Activated CD4-positive, alpha-beta memory T cell treated with anti-CD3 and anti-CD28 coated beads, Interleukin-2, amount 10 ng/mL, durations not matched to agents 7 days and 5 days (primary cell): ENCODE measurements at regions not wholly inside any gene's neighbourhood (a gene's known extent, or its start where the extent isn't known, plus 50 kb on each side); places are given as distances from the start of the nearest gene placed in this dataset.

Source experiments
- CTCF ChIA-PET: fragments of 350-600 bp; sonication (Branson Sonifier 250); formaldehyde crosslinking; loops from one replicate; lab custom pipeline; 2021; ENCODE audit warnings: antibody characterized with exemption, inconsistent platforms; lab: Charles Lee
- POLR2A ChIA-PET: fragments of 350-600 bp; sonication (Branson Sonifier 250); formaldehyde crosslinking; loops from one replicate; lab custom pipeline; 2021; ENCODE audit warnings: antibody characterized with exemption; lab: Charles Lee
- DNase-seq: peaks from one replicate; pipeline ENCODE4 v3.0.0-alpha.2; 2020
- H3K27ac Mint-ChIP-seq: one replicate; pipeline ENCODE4 v1.8.0; 2021; ENCODE audit warnings: mild to moderate bottlenecking, mixed read lengths
- H3K27me3 Mint-ChIP-seq: one replicate; pipeline ENCODE4 v1.8.0; 2021; ENCODE audit warnings: mixed read lengths
- H3K36me3 Mint-ChIP-seq: one replicate; pipeline ENCODE4 v1.8.0; 2021; ENCODE audit warnings: low read depth, mixed read lengths
- H3K4me1 Mint-ChIP-seq: one replicate; pipeline ENCODE4 v1.8.0; 2021; ENCODE audit warnings: mixed read lengths
- H3K4me3 Mint-ChIP-seq: one replicate; pipeline ENCODE4 v1.8.0; 2021; ENCODE audit warnings: mild to moderate bottlenecking, mixed read lengths
- H3K9me3 Mint-ChIP-seq: one replicate; pipeline ENCODE4 v1.8.0; 2021; ENCODE audit warnings: mixed read lengths

DNA sequence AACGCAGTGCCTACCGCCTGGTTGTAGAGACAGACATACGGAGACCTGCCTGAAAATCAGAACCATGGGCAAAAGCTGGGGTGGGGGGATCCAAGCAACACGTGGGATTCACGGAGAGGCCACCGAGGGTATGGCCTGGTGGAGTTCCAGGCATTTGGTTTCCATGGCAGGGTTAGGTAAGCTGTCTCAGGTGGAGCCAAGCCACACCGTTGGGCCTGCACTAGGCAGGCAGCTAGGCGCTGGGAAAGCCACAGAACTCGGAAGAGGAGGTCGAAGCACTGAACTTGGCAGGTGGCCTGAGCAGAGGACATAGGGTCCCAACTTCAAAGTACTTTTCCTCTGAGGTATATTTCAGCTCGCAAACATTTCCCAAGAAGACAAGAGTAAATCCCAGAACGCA is 111.6 kb downstream of the ISL1 start:
- POLR2A ChIA-PET = no interaction called here

GRCh38 chr5:51495672-51496071 is 112.4 kb downstream of the ISL1 start:
- H3K4me3 Mint-ChIP-seq = no peak overlapping the region
- H3K27me3 Mint-ChIP-seq = no peaks in the 10 kb centered on the region
- CTCF ChIA-PET = no interaction called here

More for the DNA sequence above, 111.6 kb downstream of the ISL1 start:
- Mint-ChIP-seq H3K9me3 (peaks cover 3% of the 10 kb centered on the region), H3K4me1 (no peaks in the 10 kb centered on the region), H3K36me3 (no peaks in the 10 kb centered on the region), H3K27me3 (no peaks in the 10 kb centered on the region), H3K4me3 (no peak overlapping the region), H3K27ac (no peak overlapping the region)
- CTCF ChIA-PET = no interaction called here
- no peak for DNase-seq

DNA sequence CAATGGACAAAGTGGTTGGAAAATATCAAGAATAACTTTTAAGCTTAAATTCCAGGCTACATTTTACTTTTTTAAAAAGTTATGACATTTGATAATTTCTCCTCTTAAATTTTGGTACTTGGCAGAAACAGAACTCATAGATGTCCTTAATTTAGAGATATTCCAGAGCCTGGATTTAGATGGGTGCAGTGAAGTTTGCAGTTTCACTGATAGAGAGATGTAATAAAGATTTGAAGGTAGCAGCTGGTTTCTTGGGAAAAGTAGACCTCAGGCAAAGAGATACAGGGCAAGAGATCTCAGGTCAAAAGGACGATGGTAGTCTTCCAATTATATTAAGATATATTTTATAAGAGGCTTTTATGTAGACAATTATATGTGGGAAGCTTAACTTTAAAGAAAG is 134.6 kb downstream of the ISL1 start:
- ChIA-PET POLR2A (no interaction called here), CTCF (no interaction called here)
- DNase-seq = no peak
- Mint-ChIP-seq H3K4me3 (no peak overlapping the region), H3K27ac (no peak overlapping the region), H3K4me1 (no peaks in the 10 kb centered on the region), H3K9me3 (no peaks in the 10 kb centered on the region), H3K27me3 (no peaks in the 10 kb centered on the region), H3K36me3 (no peaks in the 10 kb centered on the region)

More at GRCh38 chr5:51495672-51496071, 112.4 kb downstream of the ISL1 start:
- no peak overlapping the region for H3K27ac Mint-ChIP-seq
- H3K9me3 Mint-ChIP-seq = peaks cover 3% of the 10 kb centered on the region
- H3K36me3 Mint-ChIP-seq = no peaks in the 10 kb centered on the region
- no peaks in the 10 kb centered on the region for H3K4me1 Mint-ChIP-seq
- POLR2A ChIA-PET = no interaction called here
- DNase-seq = no peak

DNA sequence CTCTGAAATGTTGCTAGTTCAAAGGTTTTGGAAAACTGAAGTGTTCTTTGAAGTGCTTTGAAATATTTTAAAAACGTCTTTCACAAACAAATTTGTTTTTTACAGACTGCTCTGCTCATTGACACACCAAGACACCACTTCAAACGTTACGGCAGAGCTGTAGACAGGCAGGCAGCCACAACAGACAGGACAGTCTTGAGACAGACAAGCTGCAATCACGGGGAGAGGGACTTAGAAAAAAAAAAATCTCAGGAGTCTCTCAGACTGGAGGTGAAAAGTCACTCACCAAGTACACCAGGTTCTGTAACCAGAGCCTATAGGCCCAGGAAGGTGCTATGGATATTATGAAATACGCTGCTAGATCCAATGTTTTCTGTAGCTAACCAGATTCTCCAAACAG is 135.4 kb downstream of the ISL1 start:
- H3K9me3 Mint-ChIP-seq = no peaks in the 10 kb centered on the region
- POLR2A ChIA-PET = no interaction called here

DNA sequence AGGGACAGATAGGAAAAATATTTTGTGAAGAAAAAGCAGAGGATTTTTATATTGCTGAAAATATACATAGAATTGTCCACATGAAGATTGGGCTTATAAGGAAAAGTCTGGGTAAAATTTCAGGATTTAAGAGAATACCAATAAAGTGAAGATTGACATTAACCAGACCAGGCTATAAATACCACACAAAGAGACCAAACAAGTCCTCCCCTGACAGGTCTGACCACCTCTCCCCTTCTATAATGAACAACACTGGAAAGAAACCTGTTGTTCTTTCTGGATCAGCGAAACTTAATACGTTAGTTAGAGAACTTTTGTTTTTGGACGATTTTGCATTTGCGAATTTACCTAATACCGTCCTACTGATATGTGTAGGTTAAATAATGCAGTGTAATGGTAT is 138.3 kb downstream of the ISL1 start:
- no peak for DNase-seq
- H3K27me3 Mint-ChIP-seq = no peaks in the 10 kb centered on the region
- H3K4me1 Mint-ChIP-seq = no peaks in the 10 kb centered on the region
- no peaks in the 10 kb centered on the region for H3K36me3 Mint-ChIP-seq
- no peaks in the 10 kb centered on the region for H3K9me3 Mint-ChIP-seq
- no peak overlapping the region for H3K27ac Mint-ChIP-seq
- no peak overlapping the region for H3K4me3 Mint-ChIP-seq
- CTCF ChIA-PET = no interaction called here
- POLR2A ChIA-PET = no interaction called here

More for the DNA sequence above, 135.4 kb downstream of the ISL1 start:
- Mint-ChIP-seq H3K4me3 (no peak overlapping the region), H3K4me1 (no peaks in the 10 kb centered on the region), H3K27ac (no peak overlapping the region), H3K27me3 (no peaks in the 10 kb centered on the region), H3K36me3 (no peaks in the 10 kb centered on the region)
- DNase-seq = no peak
- CTCF ChIA-PET = no interaction called here

DNA sequence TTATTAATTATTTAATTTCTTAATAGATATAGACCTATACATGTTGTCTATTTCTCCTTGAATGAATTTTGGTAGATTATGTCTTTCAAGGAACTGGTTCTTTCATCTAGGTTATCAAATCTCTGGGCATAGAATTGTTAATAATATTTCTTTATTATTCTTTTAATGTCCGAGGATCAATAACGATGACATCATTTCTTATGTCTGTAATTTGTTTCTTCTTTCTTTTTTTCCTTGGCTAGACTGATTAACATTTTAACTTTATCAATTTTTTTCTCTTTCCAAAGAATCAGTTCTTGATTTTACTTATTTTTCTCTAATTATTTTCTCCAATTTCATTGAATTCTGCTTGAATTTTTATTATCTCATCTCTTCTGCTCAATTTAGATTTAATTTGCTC is 156.0 kb downstream of the ISL1 start:
- no peaks in the 10 kb centered on the region for H3K36me3 Mint-ChIP-seq
- H3K27me3 Mint-ChIP-seq = no peaks in the 10 kb centered on the region
- ChIA-PET CTCF (no interaction called here), POLR2A (no interaction called here)
- H3K9me3 Mint-ChIP-seq = peaks cover 13% of the 10 kb centered on the region
- H3K4me1 Mint-ChIP-seq = no peaks in the 10 kb centered on the region
- no peak overlapping the region for H3K27ac Mint-ChIP-seq
- H3K4me3 Mint-ChIP-seq = no peak overlapping the region
- no peak for DNase-seq

DNA sequence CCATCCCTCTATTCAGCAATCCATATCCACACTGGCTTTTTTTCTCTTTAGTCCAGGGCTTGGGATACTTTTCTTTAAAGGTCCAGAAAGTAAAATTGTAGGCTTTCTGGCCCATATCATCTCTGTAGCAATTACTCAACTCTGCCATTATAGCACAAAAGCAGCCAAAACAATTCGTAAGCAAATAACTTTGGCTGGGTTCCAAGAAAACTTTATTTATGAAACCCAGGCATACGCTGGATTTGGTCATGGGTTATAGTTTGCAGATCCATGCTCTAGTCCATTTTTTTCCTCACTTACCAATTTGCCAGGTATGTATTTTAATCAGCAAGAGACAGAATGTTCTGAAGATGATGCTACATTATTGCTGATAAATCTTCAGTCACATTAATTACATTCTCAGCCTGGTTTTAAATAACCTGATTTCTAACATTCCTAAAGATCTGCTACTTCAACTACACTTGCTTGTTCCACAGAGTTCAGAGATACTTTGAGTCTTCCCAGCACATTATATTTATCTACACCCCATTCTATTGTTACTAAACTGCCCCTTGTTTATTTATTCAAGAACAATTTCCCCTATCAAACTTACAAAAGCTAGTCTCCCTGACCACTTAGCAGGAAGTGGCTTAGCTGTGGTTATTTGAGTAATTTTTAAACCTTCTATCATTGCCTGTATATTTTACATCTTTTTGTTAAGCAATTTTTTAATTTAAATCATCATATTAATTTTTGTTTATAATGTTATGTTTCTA is 161.0 kb downstream of the ISL1 start:
- no peak overlapping the region for H3K27ac Mint-ChIP-seq
- no peak for DNase-seq
- no peaks in the 10 kb centered on the region for H3K4me1 Mint-ChIP-seq
- H3K27me3 Mint-ChIP-seq = no peaks in the 10 kb centered on the region
- H3K9me3 Mint-ChIP-seq = peaks cover 7% of the 10 kb centered on the region
- no peak overlapping the region for H3K4me3 Mint-ChIP-seq
- CTCF ChIA-PET = no interaction called here
- H3K36me3 Mint-ChIP-seq = no peaks in the 10 kb centered on the region
- POLR2A ChIA-PET = no interaction called here

DNA sequence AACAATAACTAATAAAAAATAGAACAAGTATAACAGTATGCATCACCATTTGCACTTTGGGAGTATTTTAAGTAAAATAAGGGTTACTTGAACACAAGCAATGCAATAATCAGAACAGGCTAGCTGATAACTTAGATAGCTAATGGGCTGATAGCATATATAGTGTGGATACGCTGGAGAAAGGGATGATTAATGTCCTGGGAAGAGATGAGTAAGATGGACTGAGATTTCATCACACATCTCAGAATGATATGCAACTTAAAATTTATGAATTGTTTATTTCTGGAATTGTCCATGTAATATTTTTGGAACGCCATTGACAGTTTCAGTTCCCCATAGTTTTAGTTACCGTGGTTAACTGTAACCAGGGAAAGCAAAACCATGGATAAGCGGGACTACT is 173.6 kb downstream of the ISL1 start:
- Mint-ChIP-seq H3K4me3 (no peak overlapping the region), H3K27ac (no peak overlapping the region), H3K4me1 (no peaks in the 10 kb centered on the region), H3K36me3 (no peaks in the 10 kb centered on the region), H3K27me3 (no peaks in the 10 kb centered on the region), H3K9me3 (peaks cover 2% of the 10 kb centered on the region)
- DNase-seq = no peak
- CTCF ChIA-PET = no interaction called here
- POLR2A ChIA-PET = no interaction called here

DNA sequence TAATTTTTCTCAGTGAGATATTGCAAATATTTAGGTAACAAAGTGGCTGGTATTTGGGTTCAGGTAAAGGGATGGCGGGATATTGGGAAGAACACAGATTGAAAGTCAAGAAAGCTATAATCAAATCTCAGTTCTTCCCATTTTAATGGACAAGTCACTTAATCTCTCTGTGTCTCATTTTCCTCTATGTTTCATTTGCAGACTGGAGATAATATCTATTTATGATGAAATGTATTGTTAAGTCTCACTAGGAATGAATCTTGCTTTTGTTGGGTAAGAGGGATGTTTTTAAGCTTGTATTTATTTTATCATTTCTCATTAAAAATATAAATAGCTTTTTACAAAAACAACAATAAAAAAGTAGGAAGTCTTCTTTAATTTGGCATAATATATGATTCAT is 175.4 kb downstream of the ISL1 start:
- H3K4me3 Mint-ChIP-seq = no peak overlapping the region
- no peaks in the 10 kb centered on the region for H3K36me3 Mint-ChIP-seq
- no peaks in the 10 kb centered on the region for H3K4me1 Mint-ChIP-seq
- DNase-seq = no peak
- H3K9me3 Mint-ChIP-seq = no peaks in the 10 kb centered on the region
- ChIA-PET POLR2A (no interaction called here), CTCF (no interaction called here)
- H3K27me3 Mint-ChIP-seq = no peaks in the 10 kb centered on the region
- H3K27ac Mint-ChIP-seq = no peak overlapping the region

GRCh38 chr5:51559339-51559738 is 176.1 kb downstream of the ISL1 start:
- Mint-ChIP-seq H3K27me3 (no peaks in the 10 kb centered on the region), H3K36me3 (no peaks in the 10 kb centered on the region), H3K27ac (no peak overlapping the region), H3K9me3 (no peaks in the 10 kb centered on the region), H3K4me1 (no peaks in the 10 kb centered on the region), H3K4me3 (no peak overlapping the region)
- ChIA-PET CTCF (no interaction called here), POLR2A (no interaction called here)
- DNase-seq = no peak

GRCh38 chr5:51559921-51560658 is 176.8 kb downstream of the ISL1 start:
- Mint-ChIP-seq H3K4me1 (no peaks in the 10 kb centered on the region), H3K4me3 (no peak overlapping the region), H3K27ac (no peak overlapping the region), H3K36me3 (no peaks in the 10 kb centered on the region), H3K9me3 (no peaks in the 10 kb centered on the region), H3K27me3 (no peaks in the 10 kb centered on the region)
- ChIA-PET CTCF (no interaction called here), POLR2A (no interaction called here)
- no peak for DNase-seq

DNA sequence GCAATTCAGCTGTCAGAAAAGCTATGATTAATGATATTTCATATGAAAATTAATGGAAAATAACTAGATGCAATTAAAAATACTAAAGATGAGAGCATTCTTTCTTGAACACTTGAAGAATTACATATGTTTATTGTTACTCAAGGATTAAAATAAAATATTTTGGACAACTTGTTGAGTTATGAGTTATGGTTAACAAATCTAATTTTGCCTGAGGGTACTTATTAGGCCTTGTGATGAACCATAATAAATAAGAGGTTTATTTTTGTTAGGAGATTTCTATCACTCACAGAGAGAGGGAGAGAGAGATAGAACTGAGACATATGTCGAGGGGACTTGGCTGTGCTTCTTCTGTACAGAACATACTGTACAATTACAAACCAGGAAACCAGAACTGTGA is 183.7 kb downstream of the ISL1 start:
- DNase-seq = no peak
- CTCF ChIA-PET = no interaction called here
- H3K27me3 Mint-ChIP-seq = no peaks in the 10 kb centered on the region
- peaks cover 2% of the 10 kb centered on the region for H3K9me3 Mint-ChIP-seq
- no peak overlapping the region for H3K27ac Mint-ChIP-seq
- no peak overlapping the region for H3K4me3 Mint-ChIP-seq
- no peaks in the 10 kb centered on the region for H3K36me3 Mint-ChIP-seq
- POLR2A ChIA-PET = no interaction called here
- no peaks in the 10 kb centered on the region for H3K4me1 Mint-ChIP-seq

- H3K27ac Mint-ChIP-seq = no peak overlapping the region
- CTCF ChIA-PET = interaction anchor here (0.6 kb wide), 1 partner anchor 1669 kb away, joined by 4 read pairs; no protein-coding TSS in a partner anchor
- H3K9me3 Mint-ChIP-seq = peaks cover 4% of the 10 kb centered on the region
- POLR2A ChIA-PET = no interaction called here
- H3K36me3 Mint-ChIP-seq = no peaks in the 10 kb centered on the region
- no peak overlapping the region for H3K4me3 Mint-ChIP-seq
- H3K27me3 Mint-ChIP-seq = no peaks in the 10 kb centered on the region
- DNase-seq = no peak
- H3K4me1 Mint-ChIP-seq = no peaks in the 10 kb centered on the region
These were observed 184.4 kb downstream of the ISL1 start for GRCh38 chr5:51567636-51568035.

DNA sequence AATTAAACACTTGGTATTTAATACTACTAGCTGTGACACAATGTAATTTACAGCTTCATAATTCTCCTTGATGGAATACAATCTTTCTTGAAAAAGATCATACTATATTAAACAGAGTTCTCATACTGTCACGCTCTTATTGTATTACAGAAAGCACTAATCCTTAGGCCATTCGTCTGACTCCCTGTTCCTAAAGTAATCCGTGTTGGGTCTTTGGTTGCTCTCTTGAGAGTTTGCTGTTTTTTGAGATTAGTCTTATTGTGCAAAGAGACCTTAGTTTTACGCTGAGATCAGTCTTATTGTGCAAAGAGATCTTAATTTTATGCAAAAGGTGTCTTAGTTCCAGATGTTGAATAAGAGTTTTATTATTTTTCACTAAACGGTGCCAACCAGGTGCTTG is 190.6 kb downstream of the ISL1 start:
- Mint-ChIP-seq H3K27me3 (no peaks in the 10 kb centered on the region), H3K27ac (no peak overlapping the region), H3K9me3 (peaks cover 11% of the 10 kb centered on the region), H3K4me3 (no peak overlapping the region), H3K4me1 (no peaks in the 10 kb centered on the region), H3K36me3 (no peaks in the 10 kb centered on the region)
- DNase-seq = no peak
- POLR2A ChIA-PET = no interaction called here
- CTCF ChIA-PET = no interaction called here
